ENCODE measurements at regions not wholly inside any gene's neighbourhood (a gene's known extent, or its start where the extent isn't known, plus 50 kb on each side); places are given as distances from the start of the nearest gene placed in this dataset.

- Mint-ChIP-seq H3K36me3 (ENCODE audit: low read depth, unreplicated experiment) (peaks cover 3% of the 10 kb centered on the region), H3K27ac (ENCODE audit: unreplicated experiment) (no peak overlapping the region), H3K9me3 (ENCODE audit: unreplicated experiment) (peaks cover 19% of the 10 kb centered on the region), H3K4me3 (ENCODE audit: unreplicated experiment) (no peak overlapping the region), H3K27me3 (ENCODE audit: low read depth, unreplicated experiment) (peaks cover 15% of the 10 kb centered on the region), H3K4me1 (ENCODE audit: low read depth, unreplicated experiment) (peaks cover 6% of the 10 kb centered on the region)
- Histone ChIP-seq H3K27ac (ENCODE audit: low read depth, low read length) (no peak overlapping the region), H3K27me3 (ENCODE audit: insufficient read depth, low read length) (no peaks in the 10 kb centered on the region), H4K20me1 (ENCODE audit: insufficient read depth, low read length) (no peaks in the 10 kb centered on the region), H3K36me3 (ENCODE audit: insufficient read depth, low read length) (no peaks in the 10 kb centered on the region), H3K79me2 (ENCODE audit: insufficient read depth, low read length) (no peaks in the 10 kb centered on the region), H3K9me3 (ENCODE audit: insufficient read depth, low read depth, low read length) (peaks cover 12% of the 10 kb centered on the region), H2AFZ (ENCODE audit: low read depth, low read length) (no peak overlapping the region), H3K4me2 (ENCODE audit: low read length) (no peak overlapping the region), H3K4me1 (ENCODE audit: insufficient read depth, low read length) (peaks cover 12% of the 10 kb centered on the region), H3K4me3 (ENCODE audit: insufficient read depth, low read depth, low read length) (no peak overlapping the region), H3K9ac (ENCODE audit: low read length) (no peak overlapping the region)
- no peak for FAIRE-seq
- TF ChIP-seq EZH2 (IDR thresholded peaks at IDR 0.05; ENCODE audit: insufficient read depth, low read length): no peak
- TF ChIP-seq CTCF (IDR thresholded peaks at IDR 0.05; ENCODE audit: insufficient read depth, low read depth, low read length): no peak
- DNase-seq (ENCODE audit: low read depth): no peak
Measured at GRCh38 chr2:240364961-240365775, 70.3 kb upstream of the GPC1 start.

DNA sequence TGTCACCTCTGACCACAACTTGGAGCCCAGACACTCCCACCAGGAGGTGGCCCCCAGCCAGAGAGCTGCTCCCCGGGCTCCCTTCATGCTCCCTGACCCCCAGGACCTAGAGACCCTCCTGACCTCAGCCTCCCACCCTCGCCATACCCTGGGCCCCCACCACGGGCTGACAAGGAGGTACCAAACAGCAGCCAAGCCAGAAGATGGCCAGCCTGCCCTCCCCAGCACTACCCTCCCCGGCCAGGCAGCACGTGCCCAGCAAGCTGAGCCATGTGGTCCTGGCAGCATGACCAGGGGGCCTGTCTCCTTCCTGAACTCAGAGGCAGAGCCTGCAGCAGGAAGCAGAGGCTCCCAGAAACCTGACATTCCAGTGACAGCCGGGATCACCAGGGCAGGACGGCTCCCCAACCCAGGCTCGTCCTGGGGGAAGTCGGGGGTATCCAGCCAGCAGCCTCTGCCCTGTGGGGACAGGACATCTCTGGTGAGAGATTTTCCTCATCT, 69.4 kb upstream of the GPC1 start:
- Histone ChIP-seq H3K9ac (ENCODE audit: low read length) (no peak overlapping the region), H3K27me3 (ENCODE audit: insufficient read depth, low read length) (no peaks in the 10 kb centered on the region), H3K27ac (ENCODE audit: low read depth, low read length) (no peak overlapping the region), H3K79me2 (ENCODE audit: insufficient read depth, low read length) (no peaks in the 10 kb centered on the region), H3K9me3 (ENCODE audit: insufficient read depth, low read depth, low read length) (peaks cover 7% of the 10 kb centered on the region), H3K4me1 (ENCODE audit: insufficient read depth, low read length) (peaks cover 19% of the 10 kb centered on the region), H2AFZ (ENCODE audit: low read depth, low read length) (no peak overlapping the region), H3K4me2 (ENCODE audit: low read length) (no peak overlapping the region), H4K20me1 (ENCODE audit: insufficient read depth, low read length) (no peaks in the 10 kb centered on the region), H3K36me3 (ENCODE audit: insufficient read depth, low read length) (no peaks in the 10 kb centered on the region), H3K4me3 (ENCODE audit: insufficient read depth, low read depth, low read length) (no peak overlapping the region)
- H3K27ac Mint-ChIP-seq (ENCODE audit: unreplicated experiment): no peak overlapping the region
- no peak overlapping the region for H3K4me3 Mint-ChIP-seq (ENCODE audit: unreplicated experiment)
- peaks cover 15% of the 10 kb centered on the region for H3K27me3 Mint-ChIP-seq (ENCODE audit: low read depth, unreplicated experiment)
- no peak for TF ChIP-seq CTCF (IDR thresholded peaks at IDR 0.05; ENCODE audit: insufficient read depth, low read depth, low read length)
- no peak for TF ChIP-seq EZH2 (IDR thresholded peaks at IDR 0.05; ENCODE audit: insufficient read depth, low read length)
- peaks cover 8% of the 10 kb centered on the region for H3K4me1 Mint-ChIP-seq (ENCODE audit: low read depth, unreplicated experiment)
- no peak for FAIRE-seq
- peaks cover 2% of the 10 kb centered on the region for H3K36me3 Mint-ChIP-seq (ENCODE audit: low read depth, unreplicated experiment)
- DNase-seq (ENCODE audit: low read depth): no peak
- H3K9me3 Mint-ChIP-seq (ENCODE audit: unreplicated experiment): peaks cover 11% of the 10 kb centered on the region

GRCh38 chr2:240366901-240367300, 68.6 kb upstream of the GPC1 start:
- Mint-ChIP-seq H3K27me3 (ENCODE audit: low read depth, unreplicated experiment) (peaks cover 15% of the 10 kb centered on the region), H3K36me3 (ENCODE audit: low read depth, unreplicated experiment) (no peaks in the 10 kb centered on the region), H3K27ac (ENCODE audit: unreplicated experiment) (no peak overlapping the region), H3K9me3 (ENCODE audit: unreplicated experiment) (peaks cover 2% of the 10 kb centered on the region), H3K4me3 (ENCODE audit: unreplicated experiment) (no peak overlapping the region), H3K4me1 (ENCODE audit: low read depth, unreplicated experiment) (peaks cover 10% of the 10 kb centered on the region)
- Histone ChIP-seq H3K4me3 (ENCODE audit: insufficient read depth, low read depth, low read length) (no peak overlapping the region), H3K27me3 (ENCODE audit: insufficient read depth, low read length) (no peaks in the 10 kb centered on the region), H4K20me1 (ENCODE audit: insufficient read depth, low read length) (no peaks in the 10 kb centered on the region), H3K9me3 (ENCODE audit: insufficient read depth, low read depth, low read length) (no peaks in the 10 kb centered on the region), H3K36me3 (ENCODE audit: insufficient read depth, low read length) (no peaks in the 10 kb centered on the region), H2AFZ (ENCODE audit: low read depth, low read length) (no peak overlapping the region), H3K4me2 (ENCODE audit: low read length) (no peak overlapping the region), H3K9ac (ENCODE audit: low read length) (no peak overlapping the region), H3K4me1 (ENCODE audit: insufficient read depth, low read length) (peaks cover 21% of the 10 kb centered on the region), H3K79me2 (ENCODE audit: insufficient read depth, low read length) (no peaks in the 10 kb centered on the region), H3K27ac (ENCODE audit: low read depth, low read length) (no peak overlapping the region)
- TF ChIP-seq EZH2 (IDR thresholded peaks at IDR 0.05; ENCODE audit: insufficient read depth, low read length): no peak
- TF ChIP-seq CTCF (IDR thresholded peaks at IDR 0.05; ENCODE audit: insufficient read depth, low read depth, low read length): no peak
- FAIRE-seq (no peak), DNase-seq (ENCODE audit: low read depth) (no peak)

Data from astrocyte (in vitro differentiated cells and primary cell).